Omental fat pad (tissue), 3 donors: ENCODE measurements at regions not wholly inside any gene's neighbourhood (a gene's known extent, or its start where the extent isn't known, plus 50 kb on each side); places are given as distances from the start of the nearest gene placed in this dataset.

Experiments used
- ATAC-seq: fragments of 150-250 bp; one replicate; pipeline ENCODE4 v1.9.1; 2016; ENCODE audit warnings: mild to moderate bottlenecking, moderate library complexity; ENCODE audit not compliant: low FRiP score
- DNase-seq: peaks from one replicate; pipeline ENCODE4 v3.0.0-alpha.2; 2019; ENCODE audit warnings: low spot score
- TF ChIP-seq, protein P1 (sequence below), 3 donors: fragments of 450-650 bp; IDR thresholded peaks; one replicate each; pipeline ENCODE4 v1.5.1; 2016 to 2017; ENCODE audit warnings: antibody characterized with exemption in 3 of 3, mild to moderate bottlenecking in 3 of 3, moderate library complexity in 2 of 3

DNA sequence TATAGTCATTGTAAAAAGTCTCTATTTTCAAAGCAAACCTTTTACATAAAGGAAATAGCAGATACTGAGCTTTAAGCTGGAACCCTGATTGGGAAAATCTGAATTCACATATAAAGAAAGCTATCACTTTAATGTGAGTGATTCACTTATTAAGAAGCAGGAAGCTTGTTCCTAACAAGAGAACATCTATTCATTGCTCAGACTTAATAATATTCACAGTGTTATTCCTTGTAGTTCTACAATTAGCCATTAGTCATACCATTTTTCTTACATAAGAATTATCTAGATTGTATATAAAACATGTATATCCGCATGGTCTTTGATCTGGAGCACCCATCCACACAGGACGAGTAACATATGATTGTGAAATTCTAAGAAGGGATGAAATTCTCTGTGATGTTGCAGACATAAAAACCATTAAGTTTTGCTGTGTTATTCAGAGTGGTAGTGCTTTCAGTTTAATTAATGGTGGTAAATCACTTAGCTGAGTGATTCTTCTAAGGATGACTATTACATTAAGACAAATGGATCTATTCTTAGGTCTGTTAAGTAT is 71.1 kb upstream of the FOXQ1 start:
- TF ChIP-seq, protein P1, sequence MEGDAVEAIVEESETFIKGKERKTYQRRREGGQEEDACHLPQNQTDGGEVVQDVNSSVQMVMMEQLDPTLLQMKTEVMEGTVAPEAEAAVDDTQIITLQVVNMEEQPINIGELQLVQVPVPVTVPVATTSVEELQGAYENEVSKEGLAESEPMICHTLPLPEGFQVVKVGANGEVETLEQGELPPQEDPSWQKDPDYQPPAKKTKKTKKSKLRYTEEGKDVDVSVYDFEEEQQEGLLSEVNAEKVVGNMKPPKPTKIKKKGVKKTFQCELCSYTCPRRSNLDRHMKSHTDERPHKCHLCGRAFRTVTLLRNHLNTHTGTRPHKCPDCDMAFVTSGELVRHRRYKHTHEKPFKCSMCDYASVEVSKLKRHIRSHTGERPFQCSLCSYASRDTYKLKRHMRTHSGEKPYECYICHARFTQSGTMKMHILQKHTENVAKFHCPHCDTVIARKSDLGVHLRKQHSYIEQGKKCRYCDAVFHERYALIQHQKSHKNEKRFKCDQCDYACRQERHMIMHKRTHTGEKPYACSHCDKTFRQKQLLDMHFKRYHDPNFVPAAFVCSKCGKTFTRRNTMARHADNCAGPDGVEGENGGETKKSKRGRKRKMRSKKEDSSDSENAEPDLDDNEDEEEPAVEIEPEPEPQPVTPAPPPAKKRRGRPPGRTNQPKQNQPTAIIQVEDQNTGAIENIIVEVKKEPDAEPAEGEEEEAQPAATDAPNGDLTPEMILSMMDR (IDR thresholded peaks at IDR 0.05) = no peak
- DNase-seq (no peak), ATAC-seq (no peak)

DNA sequence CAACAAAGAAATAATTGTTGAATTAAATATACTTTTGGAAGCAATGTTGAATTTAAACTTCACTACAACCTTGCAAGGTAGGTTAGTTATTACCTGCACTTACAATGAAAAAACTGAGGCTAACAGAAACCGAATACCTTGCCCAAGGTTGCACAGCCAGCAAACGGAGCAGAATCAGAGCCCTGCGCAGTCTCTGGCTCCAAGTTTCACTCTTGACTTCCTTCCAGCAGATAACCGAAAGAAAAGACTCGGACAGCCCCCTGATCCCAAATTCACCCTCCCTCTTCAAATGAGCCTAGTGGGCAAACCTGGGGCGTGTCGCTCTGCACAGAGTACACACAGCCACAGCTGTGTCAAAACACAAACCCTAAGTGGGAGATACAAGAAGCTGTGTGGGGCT is 72.1 kb upstream of the FOXQ1 start:
- TF ChIP-seq, protein P1 (IDR thresholded peaks at IDR 0.05) = no peak
- DNase-seq = no peak
- no peak for ATAC-seq

DNA sequence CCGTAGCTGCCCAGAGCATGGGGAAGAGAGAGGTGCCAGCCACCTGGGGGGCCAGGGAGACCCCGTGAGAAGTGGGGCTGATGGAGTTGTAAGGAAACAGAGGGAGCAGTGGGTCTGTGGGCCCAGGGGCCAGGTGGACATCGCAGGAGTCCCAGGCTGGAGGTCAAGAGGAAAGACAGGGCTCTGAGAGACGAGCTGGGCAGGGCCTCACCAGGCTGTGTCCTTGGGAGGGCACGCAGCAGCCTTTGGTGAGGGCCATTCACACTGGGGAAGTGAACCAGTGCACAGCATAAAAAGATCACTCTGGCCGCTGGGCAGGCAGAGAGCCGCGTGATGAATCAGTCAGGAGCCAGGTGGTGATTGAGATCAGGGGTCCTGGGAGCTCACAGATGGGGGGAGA is 73.9 kb upstream of the FOXQ1 start:
- no peak for DNase-seq
- ATAC-seq = no peak
- TF ChIP-seq, protein P1 (IDR thresholded peaks at IDR 0.05) = no peak

DNA sequence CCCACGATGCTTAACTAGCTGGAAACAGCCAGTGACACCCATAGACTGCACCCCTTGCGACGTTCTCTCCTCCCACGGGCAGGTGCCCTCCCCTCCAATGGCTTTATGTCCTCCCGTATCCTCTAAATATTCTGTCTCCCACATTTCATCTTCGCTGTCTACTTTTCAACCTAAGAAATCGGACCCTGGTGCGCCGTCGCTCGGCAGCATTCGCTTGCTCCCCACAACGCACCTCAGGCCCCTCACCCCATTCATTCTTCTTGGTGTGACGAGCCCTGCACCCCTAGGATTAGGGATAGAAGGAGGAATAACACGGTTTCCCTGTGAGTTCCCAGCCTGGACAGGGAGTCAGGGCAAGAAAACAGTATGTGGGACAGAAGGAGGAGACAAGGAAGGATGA is 74.3 kb upstream of the FOXQ1 start:
- ATAC-seq (no peak), DNase-seq (no peak)
- TF ChIP-seq, protein P1 (IDR thresholded peaks at IDR 0.05) = no peak

DNA sequence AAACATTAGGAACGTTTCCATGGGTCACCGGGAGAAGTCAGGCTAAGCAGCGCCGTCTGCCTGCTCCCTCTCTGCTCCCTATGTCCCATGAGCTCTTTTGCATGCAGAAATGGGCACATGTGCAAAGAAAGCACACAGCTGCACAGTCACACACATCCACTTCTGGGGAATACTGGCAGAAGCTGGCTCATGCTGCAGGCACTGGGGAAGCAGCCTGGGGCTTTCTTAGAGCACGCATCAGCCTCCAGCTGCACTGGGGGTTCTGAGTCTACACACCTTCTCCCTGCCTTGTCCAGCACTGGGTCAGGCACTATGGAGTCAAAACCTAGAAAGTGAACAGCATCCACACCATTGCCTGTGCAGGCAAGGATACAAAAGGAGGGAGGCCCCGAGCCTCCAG is 76.1 kb upstream of the FOXQ1 start:
- TF ChIP-seq, protein P1 (IDR thresholded peaks at IDR 0.05) = no peak
- ATAC-seq (no peak), DNase-seq (no peak)

DNA sequence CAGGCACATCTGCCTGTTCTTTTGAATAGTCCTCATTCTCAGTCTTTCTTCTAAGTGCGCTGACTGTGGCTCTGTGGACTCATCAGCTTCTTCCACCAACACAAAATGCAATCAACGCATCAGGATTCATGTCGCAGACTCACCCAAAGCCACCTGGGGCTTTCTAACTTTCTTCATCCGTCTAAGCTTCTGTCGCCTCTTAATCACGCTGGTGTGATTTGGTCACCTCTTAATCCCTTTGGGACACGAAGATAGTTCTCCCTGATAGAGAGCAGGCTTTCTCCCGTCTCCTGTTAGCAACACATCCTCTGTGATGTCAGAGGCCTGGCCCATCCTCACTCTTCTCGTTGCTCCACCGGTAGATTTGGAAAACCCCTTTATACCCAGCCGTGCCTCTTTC is 78.0 kb upstream of the FOXQ1 start:
- TF ChIP-seq, protein P1 (IDR thresholded peaks at IDR 0.05) = no peak
- no peak for ATAC-seq
- DNase-seq = no peak

DNA sequence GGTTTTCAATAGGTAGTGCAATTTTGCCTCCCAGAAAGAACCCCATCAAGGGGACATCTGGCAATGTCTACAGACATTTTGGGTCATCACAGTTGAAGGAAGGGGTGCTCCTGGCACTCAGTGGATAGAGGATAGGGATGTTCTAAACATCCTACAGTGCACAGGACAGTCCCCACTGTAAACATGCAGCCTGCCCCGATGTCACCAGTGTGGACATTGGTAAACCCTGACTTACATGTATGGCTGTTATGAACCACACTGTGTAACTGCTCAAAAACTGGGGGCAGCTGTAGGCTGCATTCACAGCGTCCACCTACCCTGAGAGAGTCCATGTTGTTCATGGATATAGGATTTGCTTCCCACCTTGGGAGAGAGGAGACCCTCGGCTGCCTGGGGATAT is 79.3 kb upstream of the FOXQ1 start:
- DNase-seq (no peak), ATAC-seq (no peak)
- TF ChIP-seq, protein P1 (IDR thresholded peaks at IDR 0.05) = no peak
